Stimulated activated naive CD4-positive, alpha-beta T cell (primary cell): ENCODE measurements at regions not wholly inside any gene's neighbourhood (a gene's known extent, or its start where the extent isn't known, plus 50 kb on each side); places are given as distances from the start of the nearest gene placed in this dataset.

Source experiments
- DNase-seq, 6 experiments: peaks; one replicate each; lab custom pipeline; 2025; lab: John Stamatoyannopoulos, UW

- DNase-seq: no peak
Measured at GRCh38 chr21:35849144-35849543, 211.2 kb downstream of the SETD4 start.

GRCh38 chr21:35843911-35844667 lies 216.2 kb downstream of the SETD4 start:
- DNase-seq: no peak

GRCh38 chr21:35840949-35841348 lies 219.4 kb downstream of the SETD4 start:
- DNase-seq: no peak

GRCh38 chr21:35840197-35840799 lies 220.0 kb downstream of the SETD4 start:
- DNase-seq: peak in 5 of 6 experiments; percentile 13 to 62 (median 37)

GRCh38 chr21:35838987-35839763 lies 221.2 kb downstream of the SETD4 start:
- no peak for DNase-seq

- peak in 2 of 6 experiments; percentile 5 to 6 for DNase-seq
Measured at GRCh38 chr21:35838350-35838749, 222.0 kb downstream of the SETD4 start.

- DNase-seq: no peak
Measured at GRCh38 chr21:35833991-35834390, 226.3 kb downstream of the SETD4 start.

- no peak for DNase-seq
Measured at GRCh38 chr21:35833388-35833787, 226.9 kb downstream of the SETD4 start.

- DNase-seq: no peak
Measured at GRCh38 chr21:35831230-35831629, 229.1 kb downstream of the SETD4 start.

GRCh38 chr21:35829067-35829466 lies 231.3 kb downstream of the SETD4 start:
- no peak for DNase-seq

GRCh38 chr21:35828161-35828560 lies 232.2 kb downstream of the SETD4 start:
- DNase-seq: no peak

GRCh38 chr21:35827004-35827403 lies 233.3 kb downstream of the SETD4 start:
- DNase-seq: no peak

GRCh38 chr21:35825370-35826353 lies 234.7 kb downstream of the SETD4 start:
- no peak for DNase-seq

- DNase-seq: no peak
Measured at GRCh38 chr21:35824136-35824535, 236.2 kb downstream of the SETD4 start.

GRCh38 chr21:35819134-35819533 lies 241.2 kb downstream of the SETD4 start:
- no peak for DNase-seq

- DNase-seq: no peak
Measured at GRCh38 chr21:35818597-35818996, 241.7 kb downstream of the SETD4 start.

GRCh38 chr21:35814858-35815619 lies 245.3 kb downstream of the SETD4 start:
- DNase-seq: no peak

- no peak for DNase-seq
Measured at GRCh38 chr21:35812679-35813078, 247.6 kb downstream of the SETD4 start.

- no peak for DNase-seq
Measured at GRCh38 chr21:35811191-35811806, 249.0 kb downstream of the SETD4 start.

- no peak for DNase-seq
Measured at GRCh38 chr21:35810431-35810970, 249.8 kb downstream of the SETD4 start.
